ENCODE measurements at regions not wholly inside any gene's neighbourhood (a gene's known extent, or its start where the extent isn't known, plus 50 kb on each side); places are given as distances from the start of the nearest gene placed in this dataset.

GRCh38 chr4:133045288-133045687, 103.8 kb upstream of the PCDH10 start:
- Histone ChIP-seq H3K4me1 (ENCODE audit: low read length) (no peaks in the 10 kb centered on the region), H3K4me3 (ENCODE audit: low read length) (no peak overlapping the region), H3K27me3 (ENCODE audit: low read depth, low read length) (no peaks in the 10 kb centered on the region), H3K9ac (ENCODE audit: low read length) (no peak overlapping the region), H3K36me3 (replicated peaks; ENCODE audit: low read depth, low read length) (no peaks in the 10 kb centered on the region), H3K79me2 (ENCODE audit: low read length) (no peaks in the 10 kb centered on the region), H3K4me2 (ENCODE audit: low read length) (no peak overlapping the region), H3K9me3 (ENCODE audit: insufficient read depth, low read length) (no peaks in the 10 kb centered on the region), H2AFZ (ENCODE audit: low read depth, low read length) (no peak overlapping the region), H3K27ac (ENCODE audit: low read length) (no peak overlapping the region), H4K20me1 (ENCODE audit: insufficient read depth, low read length) (no peaks in the 10 kb centered on the region)
- no peak for TF ChIP-seq EZH2phosphoT487 (IDR thresholded peaks at IDR 0.05; ENCODE audit: low read depth)
- TF ChIP-seq, protein P1, sequence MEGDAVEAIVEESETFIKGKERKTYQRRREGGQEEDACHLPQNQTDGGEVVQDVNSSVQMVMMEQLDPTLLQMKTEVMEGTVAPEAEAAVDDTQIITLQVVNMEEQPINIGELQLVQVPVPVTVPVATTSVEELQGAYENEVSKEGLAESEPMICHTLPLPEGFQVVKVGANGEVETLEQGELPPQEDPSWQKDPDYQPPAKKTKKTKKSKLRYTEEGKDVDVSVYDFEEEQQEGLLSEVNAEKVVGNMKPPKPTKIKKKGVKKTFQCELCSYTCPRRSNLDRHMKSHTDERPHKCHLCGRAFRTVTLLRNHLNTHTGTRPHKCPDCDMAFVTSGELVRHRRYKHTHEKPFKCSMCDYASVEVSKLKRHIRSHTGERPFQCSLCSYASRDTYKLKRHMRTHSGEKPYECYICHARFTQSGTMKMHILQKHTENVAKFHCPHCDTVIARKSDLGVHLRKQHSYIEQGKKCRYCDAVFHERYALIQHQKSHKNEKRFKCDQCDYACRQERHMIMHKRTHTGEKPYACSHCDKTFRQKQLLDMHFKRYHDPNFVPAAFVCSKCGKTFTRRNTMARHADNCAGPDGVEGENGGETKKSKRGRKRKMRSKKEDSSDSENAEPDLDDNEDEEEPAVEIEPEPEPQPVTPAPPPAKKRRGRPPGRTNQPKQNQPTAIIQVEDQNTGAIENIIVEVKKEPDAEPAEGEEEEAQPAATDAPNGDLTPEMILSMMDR (IDR thresholded peaks at IDR 0.05; ENCODE audit: low read depth, low read length): no peak

- Histone ChIP-seq H3K79me2 (ENCODE audit: low read length) (no peaks in the 10 kb centered on the region), H3K27ac (ENCODE audit: low read length) (no peak overlapping the region), H3K4me2 (ENCODE audit: low read length) (no peak overlapping the region), H2AFZ (ENCODE audit: low read depth, low read length) (no peak overlapping the region), H4K20me1 (ENCODE audit: insufficient read depth, low read length) (no peaks in the 10 kb centered on the region), H3K36me3 (replicated peaks; ENCODE audit: low read depth, low read length) (no peaks in the 10 kb centered on the region), H3K4me3 (ENCODE audit: low read length) (no peak overlapping the region), H3K9me3 (ENCODE audit: insufficient read depth, low read length) (peaks cover under 1% of the 10 kb centered on the region; the same call in 1 of the 2 replicates), H3K9ac (ENCODE audit: low read length) (no peak overlapping the region), H3K4me1 (ENCODE audit: low read length) (no peaks in the 10 kb centered on the region), H3K27me3 (ENCODE audit: low read depth, low read length) (no peaks in the 10 kb centered on the region)
- TF ChIP-seq, protein P1 (IDR thresholded peaks at IDR 0.05; ENCODE audit: low read depth, low read length): no peak
- TF ChIP-seq EZH2phosphoT487 (IDR thresholded peaks at IDR 0.05; ENCODE audit: low read depth): no peak
These were observed 102.9 kb upstream of the PCDH10 start for GRCh38 chr4:133046156-133046555.

DNA sequence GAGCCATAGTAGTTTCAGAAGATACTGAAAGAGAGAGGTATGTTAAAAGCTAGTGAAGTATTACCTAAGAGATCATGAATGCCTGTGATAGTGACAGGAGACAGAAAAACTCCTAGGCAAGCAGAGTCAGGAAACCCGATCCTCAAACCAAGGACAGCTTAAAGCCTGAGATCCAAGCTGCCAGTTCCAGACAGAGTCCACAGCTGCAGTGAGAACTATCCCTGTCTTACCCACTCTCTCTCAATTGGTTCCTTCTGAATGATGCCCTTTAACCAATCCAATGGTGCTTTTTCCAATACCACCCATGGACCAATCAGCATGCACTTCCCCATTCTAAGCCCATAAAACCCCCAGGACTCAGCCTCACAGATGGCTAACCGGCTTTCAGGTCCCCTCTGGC, 90.4 kb upstream of the PCDH10 start:
- no peaks in the 10 kb centered on the region for H3K36me3 ChIP-seq (replicated peaks; ENCODE audit: low read depth, low read length)
- no peak overlapping the region for H2AFZ ChIP-seq (ENCODE audit: low read depth, low read length)
- no peaks in the 10 kb centered on the region for H3K9me3 ChIP-seq (ENCODE audit: insufficient read depth, low read length)
- H3K27ac ChIP-seq (ENCODE audit: low read length): no peak overlapping the region
- H3K27me3 ChIP-seq (ENCODE audit: low read depth, low read length): no peaks in the 10 kb centered on the region
- no peaks in the 10 kb centered on the region for H4K20me1 ChIP-seq (ENCODE audit: insufficient read depth, low read length)
- no peaks in the 10 kb centered on the region for H3K79me2 ChIP-seq (ENCODE audit: low read length)
- TF ChIP-seq, protein P1 (IDR thresholded peaks at IDR 0.05; ENCODE audit: low read depth, low read length): no peak
- no peak for TF ChIP-seq EZH2phosphoT487 (IDR thresholded peaks at IDR 0.05; ENCODE audit: low read depth)
- H3K4me3 ChIP-seq (ENCODE audit: low read length): no peak overlapping the region
- H3K4me1 ChIP-seq (ENCODE audit: low read length): no peaks in the 10 kb centered on the region
- H3K9ac ChIP-seq (ENCODE audit: low read length): no peak overlapping the region
- H3K4me2 ChIP-seq (ENCODE audit: low read length): no peak overlapping the region

- H3K9me3 ChIP-seq (ENCODE audit: insufficient read depth, low read length): no peaks in the 10 kb centered on the region
- H3K79me2 ChIP-seq (ENCODE audit: low read length): no peaks in the 10 kb centered on the region
- H3K36me3 ChIP-seq (replicated peaks; ENCODE audit: low read depth, low read length): no peaks in the 10 kb centered on the region
- H3K4me3 ChIP-seq (ENCODE audit: low read length): no peak overlapping the region
- no peak overlapping the region for H3K4me2 ChIP-seq (ENCODE audit: low read length)
- no peak overlapping the region for H3K9ac ChIP-seq (ENCODE audit: low read length)
- H2AFZ ChIP-seq (ENCODE audit: low read depth, low read length): no peak overlapping the region
- no peaks in the 10 kb centered on the region for H3K4me1 ChIP-seq (ENCODE audit: low read length)
- no peak overlapping the region for H3K27ac ChIP-seq (ENCODE audit: low read length)
- no peaks in the 10 kb centered on the region for H4K20me1 ChIP-seq (ENCODE audit: insufficient read depth, low read length)
- H3K27me3 ChIP-seq (ENCODE audit: low read depth, low read length): no peaks in the 10 kb centered on the region
- TF ChIP-seq, protein P1 (IDR thresholded peaks at IDR 0.05; ENCODE audit: low read depth, low read length): no peak
- TF ChIP-seq EZH2phosphoT487 (IDR thresholded peaks at IDR 0.05; ENCODE audit: low read depth): no peak
These were observed 90.0 kb upstream of the PCDH10 start for GRCh38 chr4:133059117-133059516.

All from OCI-LY3 (cell line).